Tibial nerve (tissue), 4 donors: ENCODE measurements at regions not wholly inside any gene's neighbourhood (a gene's known extent, or its start where the extent isn't known, plus 50 kb on each side); places are given as distances from the start of the nearest gene placed in this dataset.

Experiments
- DNase-seq, 2 donors: peaks; one replicate each; pipeline ENCODE4 v3.0.0-alpha.2; 2019; ENCODE audit warnings: low spot score in 2 of 2
- H3K27ac ChIP-seq, 4 donors: fragments of 200-600 bp; sonication (generic) in 3 of 4; one replicate each; pipeline ENCODE4 v1.5.1; 2017 to 2019; ENCODE audit warnings: mild to moderate bottlenecking in 1 of 4
- H3K27me3 ChIP-seq, 2 donors: fragments of 200-600 bp; sonication (generic) in 1 of 2; one replicate each; pipeline versions ENCODE4 v1.5.1 to v1.6.0; 2017 to 2019
- H3K36me3 ChIP-seq, 3 donors: fragments of 200-600 bp; sonication (generic); one replicate each; pipeline ENCODE4 v1.5.1; 2018 to 2019
- H3K4me1 ChIP-seq, 4 donors: fragments of 200-600 bp; sonication (generic) in 3 of 4; one replicate each; pipeline ENCODE4 v1.5.1; 2017 to 2019
- H3K4me3 ChIP-seq, 4 donors: fragments of 200-600 bp; sonication (generic) in 3 of 4; one replicate each; pipeline ENCODE4 v1.5.1; 2017 to 2019; ENCODE audit warnings: mild to moderate bottlenecking in 1 of 4, moderate library complexity in 1 of 4
- H3K9me3 ChIP-seq, 4 donors: fragments of 200-600 bp; sonication (generic) in 3 of 4; one replicate each; pipeline ENCODE4 v1.5.1; 2017 to 2019
- CTCF ChIP-seq, 5 experiments: fragments of 200-600 bp in 3 of 5; fragments of 450-650 bp in 2 of 5; sonication (generic) in 3 of 5; IDR thresholded peaks; one replicate each; pipeline ENCODE4 v1.5.1; 2016 to 2019; ENCODE audit warnings: antibody characterized with exemption in 5 of 5, mild to moderate bottlenecking in 3 of 5, moderate library complexity in 2 of 5
- EP300 ChIP-seq, 2 donors: sonication (generic); formaldehyde crosslinking; IDR thresholded peaks; one replicate each; pipeline ENCODE4 v1.6.1; 2017; ENCODE audit warnings: antibody characterized with exemption in 2 of 2, mild to moderate bottlenecking in 1 of 2
- POLR2A ChIP-seq, 2 donors: fragments of 450-650 bp; IDR thresholded peaks; one replicate each; pipeline ENCODE4 v1.6.1; 2017; ENCODE audit warnings: antibody characterized with exemption in 2 of 2, mild to moderate bottlenecking in 2 of 2, moderate library complexity in 2 of 2
- WGBS, 2 donors: methylation state at CpG; one replicate each; pipeline ENCODE4 v1.1.5; 2018; 5-methylcytosine and 5-hydroxymethylcytosine counted together

GRCh38 chr17:17424552-17424951, 52.2 kb upstream of the MED9 start:
- Histone ChIP-seq H3K9me3 (peaks cover 0 to 16% (median 0%) of the 10 kb centered on the region in 4 donors), H3K36me3 (no peaks in the 10 kb centered on the region), H3K4me1 (peaks cover 0 to 4% (median 2%) of the 10 kb centered on the region in 4 donors), H3K4me3 (no peak overlapping the region), H3K27ac (no peak overlapping the region), H3K27me3 (no peaks in the 10 kb centered on the region)
- WGBS, 2 donors = 40 to 67% methylated on average over 1 to 2 of the region's 2 CpGs
- DNase-seq = no peak
- TF ChIP-seq EP300 (IDR thresholded peaks at IDR 0.05) (no peak), CTCF (IDR thresholded peaks at IDR 0.05) (no peak), POLR2A (IDR thresholded peaks at IDR 0.05) (no peak)

GRCh38 chr17:17425005-17425404, 51.8 kb upstream of the MED9 start:
- peaks cover 0 to 3% (median under 1%) of the 10 kb centered on the region in 4 donors for H3K4me1 ChIP-seq
- no peak overlapping the region for H3K4me3 ChIP-seq
- no peak for TF ChIP-seq CTCF (IDR thresholded peaks at IDR 0.05)
- no peak for TF ChIP-seq EP300 (IDR thresholded peaks at IDR 0.05)
- no peak for TF ChIP-seq POLR2A (IDR thresholded peaks at IDR 0.05)
- H3K9me3 ChIP-seq = peaks cover 0 to 16% (median 0%) of the 10 kb centered on the region in 4 donors
- H3K27ac ChIP-seq = no peak overlapping the region
- WGBS, 2 donors = 97 to 100% methylated on average over 3 to 4 of the region's 7 CpGs
- no peak for DNase-seq
- no peaks in the 10 kb centered on the region for H3K27me3 ChIP-seq
- H3K36me3 ChIP-seq = no peaks in the 10 kb centered on the region

- Histone ChIP-seq H3K36me3 (no peaks in the 10 kb centered on the region), H3K4me3 (no peak overlapping the region), H3K4me1 (no peaks in the 10 kb centered on the region), H3K27ac (no peak overlapping the region), H3K9me3 (peaks cover 0 to 16% (median 0%) of the 10 kb centered on the region in 4 donors), H3K27me3 (no peaks in the 10 kb centered on the region)
- DNase-seq = no peak
- TF ChIP-seq CTCF (IDR thresholded peaks at IDR 0.05) (no peak), EP300 (IDR thresholded peaks at IDR 0.05) (no peak), POLR2A (IDR thresholded peaks at IDR 0.05) (no peak)
- WGBS, 2 donors = 67 to 79% methylated on average over 4 of the region's 4 CpGs
These were observed 51.2 kb upstream of the MED9 start for GRCh38 chr17:17425591-17425990.

GRCh38 chr17:17426184-17426583, 50.6 kb upstream of the MED9 start:
- H3K27me3 ChIP-seq = no peaks in the 10 kb centered on the region
- H3K36me3 ChIP-seq = no peaks in the 10 kb centered on the region
- DNase-seq = no peak
- 84 to 89% methylated on average over 4 of the region's 4 CpGs for WGBS, 2 donors
- no peak for TF ChIP-seq CTCF (IDR thresholded peaks at IDR 0.05)
- TF ChIP-seq EP300 (IDR thresholded peaks at IDR 0.05) = no peak
- no peak for TF ChIP-seq POLR2A (IDR thresholded peaks at IDR 0.05)
- H3K27ac ChIP-seq = no peak overlapping the region
- no peak overlapping the region for H3K4me3 ChIP-seq
- H3K4me1 ChIP-seq = no peaks in the 10 kb centered on the region
- peaks cover 0 to 16% (median 0%) of the 10 kb centered on the region in 4 donors for H3K9me3 ChIP-seq
